ENCODE measurements at regions not wholly inside any gene's neighbourhood (a gene's known extent, or its start where the extent isn't known, plus 50 kb on each side); places are given as distances from the start of the nearest gene placed in this dataset.

DNA sequence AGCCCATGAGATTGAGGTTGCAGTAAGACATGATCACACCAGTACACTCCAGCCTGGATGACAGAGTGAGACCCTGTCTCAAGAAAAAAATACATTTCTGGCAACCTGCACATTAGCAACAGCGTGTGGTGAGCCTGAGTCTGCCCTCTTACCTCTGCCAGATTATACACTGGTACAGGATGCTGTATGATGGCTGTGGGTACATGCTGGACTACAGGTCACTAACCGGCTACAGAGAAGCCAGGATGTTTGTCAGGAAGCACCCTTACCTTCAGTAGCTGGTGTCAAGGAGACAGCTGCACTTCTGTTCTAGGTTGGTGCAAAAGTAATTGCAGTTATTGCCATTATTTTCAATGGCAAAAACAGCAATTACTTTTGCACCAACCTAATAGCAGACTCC lies 575.7 kb downstream of the NPHP4 start:
- no peaks in the 10 kb centered on the region for H3K27me3 ChIP-seq (replicated peaks)
- no peaks in the 10 kb centered on the region for H3K36me3 ChIP-seq
- H3K27ac ChIP-seq: no peak overlapping the region
- DNase-seq (ENCODE audit: low read depth in 1 of 2, low spot score in 2 of 2): no peak
- no peak overlapping the region for H3K4me3 ChIP-seq
- peaks cover 2% of the 10 kb centered on the region; the same call in 1 of the 2 replicates for H3K9me3 ChIP-seq (replicated peaks)
- H3K4me1 ChIP-seq (replicated peaks): no peaks in the 10 kb centered on the region

DNA sequence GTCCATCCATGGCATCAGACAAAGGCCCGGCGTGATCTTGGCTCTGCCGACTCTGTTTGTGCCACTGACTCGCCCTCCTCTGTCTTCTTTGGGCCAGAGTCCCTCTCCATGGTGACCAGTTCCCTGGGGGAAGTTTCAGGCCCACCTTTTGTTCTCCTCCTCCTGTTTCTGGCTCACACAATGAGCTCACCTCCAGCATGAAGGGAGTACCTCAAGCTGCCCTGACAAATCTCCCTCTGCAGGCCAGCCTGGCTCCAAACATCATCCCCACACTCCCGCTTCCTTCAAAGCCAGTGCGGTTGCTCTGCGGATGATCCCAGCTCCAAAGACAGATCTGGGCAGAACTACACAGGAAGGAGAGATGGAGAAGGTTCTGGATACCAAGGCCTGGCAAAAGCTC lies 576.6 kb downstream of the NPHP4 start:
- Histone ChIP-seq H3K4me1 (replicated peaks) (no peaks in the 10 kb centered on the region), H3K36me3 (no peaks in the 10 kb centered on the region), H3K4me3 (no peak overlapping the region), H3K27ac (no peak overlapping the region), H3K9me3 (replicated peaks) (peaks cover 5% of the 10 kb centered on the region; the same call in 1 of the 2 replicates), H3K27me3 (replicated peaks) (no peaks in the 10 kb centered on the region)
- no peak for DNase-seq (ENCODE audit: low read depth in 1 of 2, low spot score in 2 of 2)

DNA sequence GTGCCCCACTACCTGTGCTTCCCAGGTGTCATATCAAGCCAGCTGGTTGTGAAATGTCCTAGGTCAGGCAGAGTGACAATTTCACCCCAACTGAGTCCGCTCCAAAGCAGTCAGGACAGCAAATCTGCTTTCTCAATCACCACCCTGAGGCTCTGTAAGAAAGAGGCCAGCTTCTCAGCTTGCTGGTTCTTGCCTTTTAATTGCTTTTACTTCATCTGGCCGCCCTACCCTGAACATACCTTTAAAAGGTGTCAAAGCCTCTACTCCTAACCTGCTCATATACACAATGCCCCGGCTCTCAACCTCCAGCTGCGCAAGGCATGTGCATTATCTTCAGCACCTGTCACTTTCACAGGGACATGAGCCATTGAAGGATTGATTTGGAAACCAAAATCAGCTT lies 581.6 kb downstream of the NPHP4 start:
- DNase-seq (ENCODE audit: low read depth in 1 of 2, low spot score in 2 of 2): no peak
- H3K36me3 ChIP-seq: no peaks in the 10 kb centered on the region
- H3K27me3 ChIP-seq (replicated peaks): no peaks in the 10 kb centered on the region
- peaks cover 7% of the 10 kb centered on the region for H3K9me3 ChIP-seq (replicated peaks)
- no peaks in the 10 kb centered on the region for H3K4me1 ChIP-seq (replicated peaks)
- no peak overlapping the region for H3K27ac ChIP-seq
- H3K4me3 ChIP-seq: no peak overlapping the region

DNA sequence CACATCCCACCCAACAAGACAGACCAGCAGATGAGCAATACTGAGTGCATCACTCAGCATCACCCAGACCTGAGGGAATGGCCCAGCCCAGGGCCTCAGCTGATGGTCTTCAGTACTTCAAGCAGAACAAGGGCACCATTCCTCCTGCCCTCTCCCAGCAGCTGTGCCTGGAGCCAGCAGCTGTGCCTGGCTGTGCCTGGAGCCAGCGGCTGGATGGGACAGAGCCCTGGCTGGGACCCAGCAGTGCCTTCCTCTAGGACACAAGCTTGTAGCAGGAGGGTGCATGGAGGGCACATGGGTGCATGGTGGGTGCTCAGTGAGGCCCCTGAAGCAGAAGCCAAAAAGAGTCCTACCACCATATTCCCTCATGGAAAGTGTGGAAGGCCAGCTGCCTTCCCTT lies 583.8 kb downstream of the NPHP4 start:
- no peak for DNase-seq (ENCODE audit: low read depth in 1 of 2, low spot score in 2 of 2)
- Histone ChIP-seq H3K4me1 (replicated peaks) (no peaks in the 10 kb centered on the region), H3K27ac (no peak overlapping the region), H3K36me3 (no peaks in the 10 kb centered on the region), H3K27me3 (replicated peaks) (no peaks in the 10 kb centered on the region), H3K9me3 (replicated peaks) (peaks cover 7% of the 10 kb centered on the region), H3K4me3 (no peak overlapping the region)

DNA sequence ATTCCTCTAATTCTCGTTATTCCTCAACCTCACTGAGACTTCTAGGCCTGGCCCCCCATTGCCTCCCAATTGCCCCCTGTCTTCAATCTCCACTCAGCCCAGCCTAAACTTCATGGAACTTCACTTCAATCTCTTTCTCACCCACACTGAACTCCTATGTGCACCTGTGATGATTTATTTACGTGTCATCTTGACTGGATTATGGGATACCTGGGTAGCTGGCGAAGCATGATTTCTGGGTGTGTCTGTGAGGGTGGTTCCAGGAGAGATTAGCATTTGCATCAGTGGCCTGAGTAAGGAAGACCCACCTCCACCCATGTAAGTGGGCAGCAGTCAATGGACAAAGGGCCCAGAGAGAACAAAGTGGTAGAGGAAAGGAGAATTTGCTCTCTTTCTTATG lies 587.0 kb downstream of the NPHP4 start:
- Histone ChIP-seq H3K9me3 (replicated peaks) (peaks cover 1% of the 10 kb centered on the region), H3K27ac (no peak overlapping the region)

DNA sequence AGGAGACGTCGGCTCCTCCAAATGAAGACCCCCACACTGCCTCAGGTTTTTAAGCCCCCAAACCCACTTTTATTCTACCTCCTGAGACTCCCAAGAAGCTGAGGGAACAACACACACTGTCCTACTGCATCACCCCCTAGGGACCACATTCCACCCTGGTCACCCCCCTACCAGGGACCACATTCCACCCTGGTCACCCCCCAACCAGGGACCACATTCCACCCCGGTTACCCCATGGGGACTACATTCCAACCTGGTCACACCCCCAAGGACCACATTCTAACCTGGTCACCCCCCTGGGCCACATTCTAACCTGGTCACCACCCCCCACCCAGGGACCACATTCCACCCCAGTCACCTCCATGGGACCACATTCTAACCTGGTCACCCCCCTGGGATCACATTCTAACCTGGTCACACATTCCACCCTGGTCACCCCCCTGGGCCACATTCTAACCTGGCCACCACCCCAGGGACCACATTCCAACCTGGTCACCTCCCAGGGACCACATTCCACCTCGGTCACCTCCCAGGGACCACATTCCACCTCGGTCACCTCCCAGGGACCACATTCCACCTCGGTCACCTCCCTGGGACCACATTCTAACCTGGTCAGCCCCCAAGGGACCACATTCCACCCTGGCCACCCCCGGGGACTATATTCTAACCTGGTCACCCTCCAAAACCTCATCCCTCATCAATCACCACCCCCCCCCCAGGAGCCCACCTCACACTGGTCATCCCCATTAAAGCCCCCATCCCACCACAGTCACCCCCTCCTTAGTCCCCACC lies 587.6 kb downstream of the NPHP4 start:
- Histone ChIP-seq H3K9me3 (replicated peaks) (no peaks in the 10 kb centered on the region; the same call in 1 of the 2 replicates), H3K36me3 (no peaks in the 10 kb centered on the region), H3K4me3 (no peak overlapping the region), H3K27ac (no peak overlapping the region), H3K4me1 (replicated peaks) (no peaks in the 10 kb centered on the region), H3K27me3 (replicated peaks) (no peaks in the 10 kb centered on the region)
- no peak for DNase-seq (ENCODE audit: low read depth in 1 of 2, low spot score in 2 of 2)

More for the DNA sequence above, 587.0 kb downstream of the NPHP4 start:
- H3K4me1 ChIP-seq (replicated peaks): no peaks in the 10 kb centered on the region
- H3K27me3 ChIP-seq (replicated peaks): no peaks in the 10 kb centered on the region
- no peak overlapping the region for H3K4me3 ChIP-seq
- H3K36me3 ChIP-seq: no peaks in the 10 kb centered on the region
- DNase-seq (ENCODE audit: low read depth in 1 of 2, low spot score in 2 of 2): no peak

DNA sequence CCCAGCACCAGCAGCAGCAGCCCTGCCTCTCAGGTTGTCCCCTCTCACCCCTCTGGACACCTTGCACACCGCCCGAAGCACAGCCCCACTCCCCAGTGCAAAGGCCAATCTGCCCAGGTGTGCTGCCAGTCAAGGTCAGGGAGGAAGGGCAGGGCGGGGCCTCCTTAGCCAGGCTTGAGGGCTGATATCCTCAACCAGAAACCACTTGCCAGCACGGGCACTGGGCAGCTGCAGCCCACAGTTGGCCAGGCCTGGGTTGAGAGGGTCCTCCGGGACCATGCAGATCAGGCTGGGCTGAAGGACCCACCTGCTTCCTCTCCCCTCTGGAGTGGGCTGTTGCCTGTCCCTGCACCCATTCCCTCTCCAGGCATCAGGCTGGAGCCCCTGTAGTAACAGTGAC lies 588.3 kb downstream of the NPHP4 start:
- Histone ChIP-seq H3K4me3 (no peak overlapping the region), H3K9me3 (replicated peaks) (no peaks in the 10 kb centered on the region; the same call in 1 of the 2 replicates), H3K4me1 (replicated peaks) (no peaks in the 10 kb centered on the region), H3K27me3 (replicated peaks) (no peaks in the 10 kb centered on the region), H3K27ac (no peak overlapping the region), H3K36me3 (no peaks in the 10 kb centered on the region)
- no peak for DNase-seq (ENCODE audit: low read depth in 1 of 2, low spot score in 2 of 2)

DNA sequence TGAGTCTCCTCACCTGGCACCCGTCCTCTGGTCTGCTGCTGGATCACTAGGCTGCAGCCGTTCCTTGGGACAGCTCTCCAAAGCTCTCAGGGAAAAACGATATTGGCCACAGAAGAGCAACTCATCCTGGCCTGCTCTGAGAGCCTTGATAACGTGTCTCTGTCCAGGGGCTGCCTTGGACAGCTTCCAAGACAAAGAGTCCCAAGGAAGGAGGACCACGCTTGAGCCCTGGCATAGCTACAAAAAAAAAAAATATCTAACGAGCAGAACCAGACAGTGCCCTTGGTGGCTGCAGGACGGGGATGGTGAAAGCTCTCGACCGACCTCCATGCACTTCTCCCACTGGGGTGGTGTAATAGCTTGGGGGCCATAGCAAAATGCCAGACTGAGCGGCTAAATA lies 589.6 kb downstream of the NPHP4 start:
- no peak overlapping the region for H3K4me3 ChIP-seq
- H3K27ac ChIP-seq: no peak overlapping the region
- H3K27me3 ChIP-seq (replicated peaks): no peaks in the 10 kb centered on the region
- no peaks in the 10 kb centered on the region for H3K36me3 ChIP-seq
- no peaks in the 10 kb centered on the region; the same call in 1 of the 2 replicates for H3K9me3 ChIP-seq (replicated peaks)
- DNase-seq (ENCODE audit: low read depth in 1 of 2, low spot score in 2 of 2): no peak
- H3K4me1 ChIP-seq (replicated peaks): no peaks in the 10 kb centered on the region

DNA sequence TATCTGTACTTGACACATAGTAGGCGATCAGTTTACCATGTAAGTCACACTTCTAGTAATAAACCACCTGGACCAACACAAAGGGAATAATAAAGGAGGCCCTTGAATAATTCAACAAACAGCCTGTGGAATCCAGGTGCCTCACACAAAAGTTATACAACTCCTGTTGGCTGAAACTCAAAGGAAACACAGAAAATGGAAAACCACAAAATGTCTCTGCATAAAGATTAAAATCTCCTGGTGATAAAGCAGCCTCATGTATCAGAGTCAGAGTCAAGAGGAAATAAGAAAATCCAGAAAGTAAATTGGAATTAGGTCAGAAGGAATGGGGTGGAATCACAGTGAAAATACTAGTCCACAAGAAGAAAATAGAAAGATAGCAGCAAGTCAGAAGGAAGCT lies 592.5 kb downstream of the NPHP4 start:
- no peaks in the 10 kb centered on the region; the same call in 1 of the 2 replicates for H3K9me3 ChIP-seq (replicated peaks)
- H3K27me3 ChIP-seq (replicated peaks): no peaks in the 10 kb centered on the region
- no peak overlapping the region for H3K4me3 ChIP-seq
- no peaks in the 10 kb centered on the region for H3K4me1 ChIP-seq (replicated peaks)
- H3K36me3 ChIP-seq: no peaks in the 10 kb centered on the region
- H3K27ac ChIP-seq: no peak overlapping the region
- DNase-seq (ENCODE audit: low read depth in 1 of 2, low spot score in 2 of 2): no peak

DNA sequence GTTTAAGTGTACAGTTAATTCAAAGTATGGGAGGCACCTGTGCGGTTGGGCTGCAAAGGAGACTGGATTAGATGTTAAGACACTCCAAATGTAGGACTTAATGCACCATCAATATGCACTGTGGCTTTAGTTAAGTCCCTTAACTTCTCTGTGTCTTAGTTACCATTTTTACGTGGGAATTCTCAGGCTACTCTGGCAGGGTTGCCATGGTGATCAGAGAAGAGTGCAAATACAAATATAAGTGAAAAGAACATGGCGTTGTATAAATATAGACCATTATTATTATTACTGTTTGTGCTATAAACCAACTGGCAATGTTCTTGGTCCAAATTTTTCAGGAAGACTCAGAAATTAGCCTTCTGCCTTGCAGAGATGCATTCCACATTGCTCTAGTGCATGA lies 595.6 kb downstream of the NPHP4 start:
- H3K9me3 ChIP-seq (replicated peaks): no peaks in the 10 kb centered on the region; the same call in 1 of the 2 replicates
- H3K36me3 ChIP-seq: no peaks in the 10 kb centered on the region
- H3K27ac ChIP-seq: no peak overlapping the region
- DNase-seq (ENCODE audit: low read depth in 1 of 2, low spot score in 2 of 2): no peak
- no peaks in the 10 kb centered on the region for H3K27me3 ChIP-seq (replicated peaks)
- H3K4me3 ChIP-seq: no peak overlapping the region
- no peaks in the 10 kb centered on the region for H3K4me1 ChIP-seq (replicated peaks)

DNA sequence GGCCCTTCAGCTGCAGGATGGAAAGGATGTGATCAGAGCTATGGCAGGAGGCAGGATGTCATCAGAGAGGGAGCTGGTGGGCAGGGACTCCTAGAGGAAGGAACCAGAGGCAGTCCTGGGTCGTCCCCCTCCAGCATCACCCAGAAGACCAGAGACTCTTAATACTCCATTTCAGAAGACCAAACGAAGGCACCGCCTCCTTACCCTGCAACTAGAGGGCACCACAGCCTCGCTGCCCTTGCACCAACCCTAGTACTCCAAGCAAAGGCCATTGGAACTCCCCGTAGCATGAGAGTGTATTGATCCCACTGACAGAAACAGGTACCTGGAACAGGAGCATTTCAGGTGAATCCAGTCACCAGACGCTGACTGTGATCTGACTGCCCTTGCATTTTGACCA lies 598.1 kb downstream of the NPHP4 start:
- H3K27me3 ChIP-seq (replicated peaks): no peaks in the 10 kb centered on the region
- DNase-seq (ENCODE audit: low read depth in 1 of 2, low spot score in 2 of 2): no peak
- H3K36me3 ChIP-seq: no peaks in the 10 kb centered on the region
- H3K4me3 ChIP-seq: no peak overlapping the region
- peaks cover 2% of the 10 kb centered on the region for H3K9me3 ChIP-seq (replicated peaks)
- H3K27ac ChIP-seq: no peak overlapping the region
- no peaks in the 10 kb centered on the region for H3K4me1 ChIP-seq (replicated peaks)

DNA sequence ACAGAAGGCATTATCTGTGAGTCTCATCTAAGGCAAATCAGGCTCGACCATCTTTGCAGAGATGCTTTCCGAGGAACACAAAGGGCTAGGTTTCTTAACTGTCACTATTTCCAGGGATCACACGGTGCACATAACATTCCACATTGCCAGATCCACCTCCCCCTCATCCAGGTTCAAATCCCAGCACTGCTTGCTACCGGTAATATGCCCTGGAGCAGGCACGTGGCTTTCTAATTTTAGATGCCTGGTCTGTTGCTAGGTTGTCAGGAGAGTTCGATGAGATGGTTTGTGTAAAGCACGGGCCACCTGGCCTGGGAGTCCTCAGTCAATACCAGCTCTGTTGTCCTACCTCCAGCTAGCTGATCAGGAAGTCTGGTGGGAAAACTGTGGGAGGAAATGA lies 598.6 kb downstream of the NPHP4 start:
- no peaks in the 10 kb centered on the region for H3K4me1 ChIP-seq (replicated peaks)
- H3K27me3 ChIP-seq (replicated peaks): no peaks in the 10 kb centered on the region
- H3K4me3 ChIP-seq: no peak overlapping the region
- no peak overlapping the region for H3K27ac ChIP-seq
- peaks cover 2% of the 10 kb centered on the region for H3K9me3 ChIP-seq (replicated peaks)
- H3K36me3 ChIP-seq: no peaks in the 10 kb centered on the region
- no peak for DNase-seq (ENCODE audit: low read depth in 1 of 2, low spot score in 2 of 2)

DNA sequence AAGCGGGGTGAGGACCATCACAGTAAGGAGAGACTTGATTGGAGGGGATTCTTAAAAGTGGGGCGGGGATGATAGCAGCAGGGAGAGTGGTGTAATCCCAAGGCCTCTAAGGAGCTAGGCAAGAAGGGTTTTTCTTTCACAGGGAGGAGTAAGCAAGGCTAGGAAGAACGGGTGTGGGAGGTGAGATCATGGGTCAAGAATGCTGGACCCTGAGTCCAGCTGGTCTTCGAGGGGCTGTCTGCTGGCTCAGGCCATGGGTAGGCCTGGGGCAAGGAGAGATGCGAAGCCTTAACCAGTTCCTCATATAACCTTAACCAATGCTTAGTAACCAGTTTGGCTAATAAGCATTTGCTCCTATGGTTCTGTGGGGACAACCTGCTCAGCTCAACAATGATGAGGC lies 599.1 kb downstream of the NPHP4 start:
- H3K27ac ChIP-seq: no peak overlapping the region
- DNase-seq (ENCODE audit: low read depth in 1 of 2, low spot score in 2 of 2): no peak
- peaks cover 2% of the 10 kb centered on the region for H3K9me3 ChIP-seq (replicated peaks)
- no peaks in the 10 kb centered on the region for H3K4me1 ChIP-seq (replicated peaks)
- H3K27me3 ChIP-seq (replicated peaks): no peaks in the 10 kb centered on the region
- H3K4me3 ChIP-seq: no peak overlapping the region
- H3K36me3 ChIP-seq: no peaks in the 10 kb centered on the region

DNA sequence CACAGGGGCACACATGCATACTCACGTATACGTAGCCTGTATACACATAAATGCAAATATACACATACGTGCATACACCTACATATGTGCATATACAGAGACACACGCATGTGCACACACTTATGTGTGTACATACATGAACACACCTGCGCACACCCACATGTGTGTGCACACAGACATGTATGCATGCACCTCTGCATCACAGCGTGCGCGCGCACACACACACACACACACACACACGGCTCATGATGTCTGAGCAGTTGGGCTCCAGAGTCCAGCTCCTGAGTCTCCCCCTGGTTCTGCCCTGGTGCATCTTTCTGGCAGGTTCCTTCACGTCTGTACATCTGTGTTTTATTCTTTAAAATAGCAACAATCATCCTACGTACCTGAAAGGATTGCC lies 600.5 kb downstream of the NPHP4 start:
- Histone ChIP-seq H3K9me3 (replicated peaks) (peaks cover 2% of the 10 kb centered on the region), H3K36me3 (no peaks in the 10 kb centered on the region), H3K27me3 (replicated peaks) (no peaks in the 10 kb centered on the region), H3K27ac (no peak overlapping the region), H3K4me3 (no peak overlapping the region), H3K4me1 (replicated peaks) (no peaks in the 10 kb centered on the region)
- no peak for DNase-seq (ENCODE audit: low read depth in 1 of 2, low spot score in 2 of 2)

DNA sequence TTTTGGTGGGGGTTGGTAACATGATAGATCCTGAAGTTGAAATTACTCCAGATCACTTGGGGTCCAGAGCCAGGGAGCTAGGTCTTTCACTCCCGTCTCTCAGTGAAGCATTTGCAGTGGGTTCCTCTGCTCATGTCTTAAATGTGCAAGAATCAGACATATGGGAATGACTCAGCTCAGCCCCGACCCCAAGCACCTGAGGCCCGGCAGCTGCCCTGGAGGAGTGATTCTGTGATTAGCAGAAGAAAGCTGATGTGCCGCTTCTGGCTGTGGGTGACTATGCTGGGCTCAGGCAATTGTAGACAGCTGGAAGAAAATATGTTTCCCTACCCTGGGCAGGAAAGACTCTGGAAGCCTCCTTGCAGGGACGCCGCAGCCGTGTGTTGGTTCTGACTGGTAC lies 601.7 kb downstream of the NPHP4 start:
- no peak overlapping the region for H3K4me3 ChIP-seq
- no peaks in the 10 kb centered on the region for H3K36me3 ChIP-seq
- DNase-seq (ENCODE audit: low read depth in 1 of 2, low spot score in 2 of 2): no peak
- H3K27me3 ChIP-seq (replicated peaks): no peaks in the 10 kb centered on the region
- H3K4me1 ChIP-seq (replicated peaks): no peaks in the 10 kb centered on the region
- H3K27ac ChIP-seq: no peak overlapping the region
- peaks cover 2% of the 10 kb centered on the region for H3K9me3 ChIP-seq (replicated peaks)
